Endothelial cell of umbilical vein (primary cell): ENCODE measurements at regions not wholly inside any gene's neighbourhood (a gene's known extent, or its start where the extent isn't known, plus 50 kb on each side); places are given as distances from the start of the nearest gene placed in this dataset.

Experiments used
- BruUV-seq: library from RNA; stranded (reverse); fragments of 400-500 nt; replicated peaks from 2 replicates; lab custom pipeline; 2021; lab: Mats Ljungman, UMichigan
- CTCF ChIA-PET: fragments of 300-600, 350-600 bp; sonication (Branson Sonifier 250); formaldehyde crosslinking; loops from one replicate; lab custom pipeline; 2021; ENCODE audit warnings: antibody characterized with exemption, inconsistent platforms; lab: Charles Lee
- POLR2A ChIA-PET: fragments of 300-600, 350-600 bp; sonication (Branson Sonifier 250); formaldehyde crosslinking; loops from one replicate; lab custom pipeline; 2021; ENCODE audit warnings: antibody characterized with exemption, inconsistent platforms; lab: Charles Lee
- DNase-seq: peaks from one replicate; pipeline ENCODE4 v3.0.0-alpha.2; 2011; ENCODE audit warnings: low read depth, low spot score
- FAIRE-seq: peaks from 2 replicates; lab custom pipeline; 2011; peaks lifted over from hg19 to GRCh38; lab: Jason Lieb, UNC
- H2AFZ ChIP-seq: 2 replicates; pipeline ENCODE4 v1.6.0; 2012; ENCODE audit warnings: low read depth, low read length, control low read depth, inconsistent platforms
- H3K27ac ChIP-seq: 2 replicates; pipeline ENCODE4 v1.5.1; 2011; ENCODE audit warnings: low read depth, mild to moderate bottlenecking, control low read depth, low read length, moderate library complexity; ENCODE audit not compliant: insufficient read depth
- H3K27me3 ChIP-seq, 2 experiments: 2 replicates each; pipeline versions ENCODE4 v1.6.0 to v1.6.1; 2011; ENCODE audit warnings: low read length in 2 of 2, mixed read lengths in 1 of 2; ENCODE audit not compliant: control insufficient read depth in 2 of 2, insufficient read depth in 2 of 2
- H3K36me3 ChIP-seq, 2 experiments: 2 replicates in 1 of 2; 3 replicates in 1 of 2; pipeline ENCODE4 v1.5.1; 2011; ENCODE audit warnings: low read length in 2 of 2, mild to moderate bottlenecking in 1 of 2, moderate library complexity in 1 of 2; ENCODE audit not compliant: control insufficient read depth in 2 of 2, insufficient read depth in 2 of 2; ENCODE audit errors: extremely low read depth in 1 of 2
- H3K4me1 ChIP-seq: 3 replicates; pipeline ENCODE4 v1.5.1; 2011; ENCODE audit warnings: mild to moderate bottlenecking, low read length; ENCODE audit not compliant: control insufficient read depth, insufficient read depth; ENCODE audit errors: extremely low read depth
- H3K4me2 ChIP-seq: 2 replicates; pipeline ENCODE4 v1.6.1; 2011; ENCODE audit warnings: low read length, control low read depth, mixed read lengths; ENCODE audit not compliant: insufficient read depth
- H3K4me3 ChIP-seq, 3 experiments: fragments of 200-600 bp in 1 of 3; sonication (generic), shearing (Covaris generic) in 1 of 3; replicated peaks in 1 of 3; 2 replicates each; pipeline ENCODE4 v1.5.1; 2011 to 2016; ENCODE audit warnings: control low read depth in 3 of 3, low read length in 3 of 3, mild to moderate bottlenecking in 2 of 3, inconsistent platforms in 1 of 3, low read depth in 1 of 3, moderate library complexity in 1 of 3; ENCODE audit not compliant: insufficient read depth in 1 of 3
- H3K79me2 ChIP-seq: 2 replicates; pipeline ENCODE4 v1.6.0; 2012; ENCODE audit warnings: low read length, inconsistent platforms; ENCODE audit not compliant: control insufficient read depth, insufficient read depth
- H3K9ac ChIP-seq: replicated peaks from 2 replicates; pipeline ENCODE3; 2011; ENCODE audit warnings: low read length, control low read depth; ENCODE audit not compliant: insufficient read depth; ENCODE audit errors: extremely low read depth
- H3K9me1 ChIP-seq: replicated peaks from 3 replicates; pipeline ENCODE4 v1.6.0; 2011; ENCODE audit warnings: mild to moderate bottlenecking, low read length; ENCODE audit not compliant: control insufficient read depth, insufficient read depth; ENCODE audit errors: extremely low read depth
- H3K9me3 ChIP-seq: replicated peaks from 2 replicates; pipeline ENCODE4 v1.5.1; 2012; ENCODE audit warnings: low read length, inconsistent platforms; ENCODE audit not compliant: control insufficient read depth, insufficient read depth
- H4K20me1 ChIP-seq: replicated peaks from 2 replicates; pipeline ENCODE3; 2011; ENCODE audit warnings: mild to moderate bottlenecking, low read length; ENCODE audit not compliant: control insufficient read depth, insufficient read depth; ENCODE audit errors: extremely low read depth
- CTCF ChIP-seq, 2 donors: IDR thresholded peaks; 1 replicate in 1 of 2; 2 replicates in 1 of 2; pipeline ENCODE4 v1.5.1; 2011; ENCODE audit warnings: low read length in 2 of 2, mild to moderate bottlenecking in 2 of 2, moderate library complexity in 2 of 2, control low read depth in 1 of 2, inconsistent platforms in 1 of 2, low read depth in 1 of 2; ENCODE audit not compliant: insufficient read depth in 1 of 2; ENCODE audit errors: extremely low read depth in 1 of 2
- EZH2 ChIP-seq: IDR thresholded peaks from 2 replicates; pipeline ENCODE4 v1.6.1; 2012; ENCODE audit warnings: borderline replicate concordance, low read depth, mild to moderate bottlenecking, moderate library complexity, low read length, inconsistent platforms; ENCODE audit not compliant: severe bottlenecking
- FOS ChIP-seq: IDR thresholded peaks from 2 replicates; pipeline ENCODE4 v1.6.1; 2011; ENCODE audit warnings: mild to moderate bottlenecking, low read length, moderate library complexity, borderline replicate concordance; ENCODE audit not compliant: insufficient read depth
- GATA2 ChIP-seq: IDR thresholded peaks from 2 replicates; pipeline ENCODE4 v1.7.0; 2011; ENCODE audit warnings: low read depth, mild to moderate bottlenecking, moderate library complexity, mixed read lengths, low read length; ENCODE audit not compliant: insufficient read length, insufficient read depth
- JUN ChIP-seq: IDR thresholded peaks from 2 replicates; pipeline ENCODE4 v1.6.1; 2011; ENCODE audit warnings: borderline replicate concordance, low read depth; ENCODE audit not compliant: insufficient read length, insufficient read depth
- MAX ChIP-seq: IDR thresholded peaks from 2 replicates; pipeline ENCODE4 v1.6.1; 2011; ENCODE audit not compliant: insufficient read depth, insufficient read length
- MYC ChIP-seq: IDR thresholded peaks from one replicate; pipeline ENCODE4 v1.6.1; 2011; ENCODE audit warnings: mild to moderate bottlenecking, low read depth, low read length
- POLR2A ChIP-seq: IDR thresholded peaks from 2 replicates; pipeline ENCODE4 v1.6.1; 2012; ENCODE audit warnings: low read depth, mild to moderate bottlenecking, control low read depth, low read length
- POLR2AphosphoS5 ChIP-seq: IDR thresholded peaks from 2 replicates; pipeline ENCODE4 v1.6.1; 2012; ENCODE audit warnings: low read depth, mild to moderate bottlenecking, control low read depth, low read length, moderate library complexity; ENCODE audit not compliant: insufficient read depth
- dilution Hi-C: fragments of 300-500 bp; cut with MboI; formaldehyde crosslinking; loops from one replicate; pipeline ENCODE4 v1.15.0; 2019; ENCODE audit warnings: low sequenced_read_pairs; ENCODE audit not compliant: extremely low pct_ligation_motif_present
- intact Hi-C: fragments of 100-400 bp; cut with micrococcal nuclease; formaldehyde crosslinking; loops from one replicate; pipeline ENCODE4 v1.10.0; 2022

GRCh38 chr11:105538588-105538987, 71.3 kb upstream of the GRIA4 start:
- TF ChIP-seq EZH2 (no peak), POLR2A (no peak), CTCF (IDR thresholded peaks at IDR 0.05; ENCODE audit: extremely low read depth in 1 of 2, insufficient read depth in 1 of 2, low read depth in 1 of 2, low read length in 2 of 2) (no peak), POLR2AphosphoS5 (no peak)
- Histone ChIP-seq H3K4me2 (no peak overlapping the region), H3K4me1 (no peaks in the 10 kb centered on the region), H3K27ac (no peak overlapping the region), H3K36me3 (no peaks in the 10 kb centered on the region), H3K27me3 (no peaks in the 10 kb centered on the region), H2AFZ (no peak overlapping the region), H4K20me1 (no peaks in the 10 kb centered on the region), H3K9me3 (no peaks in the 10 kb centered on the region), H3K9ac (no peak overlapping the region), H3K4me3 (no peak overlapping the region), H3K9me1 (no peaks in the 10 kb centered on the region), H3K79me2 (no peaks in the 10 kb centered on the region)
- dilution Hi-C loops (no loop called here), intact Hi-C loops (no loop called here)
- BruUV-seq = no TSS peak
- ChIA-PET CTCF (no interaction called here), POLR2A (no interaction called here)
- FAIRE-seq (no peak), DNase-seq (no peak)

- dilution Hi-C loops = no loop called here
- Histone ChIP-seq H3K79me2 (no peaks in the 10 kb centered on the region), H3K9ac (no peak overlapping the region), H3K9me3 (no peaks in the 10 kb centered on the region), H4K20me1 (no peaks in the 10 kb centered on the region), H3K4me1 (no peaks in the 10 kb centered on the region), H3K27ac (no peak overlapping the region), H3K4me2 (no peak overlapping the region), H3K27me3 (no peaks in the 10 kb centered on the region), H3K36me3 (no peaks in the 10 kb centered on the region), H3K4me3 (no peak overlapping the region), H3K9me1 (no peaks in the 10 kb centered on the region), H2AFZ (no peak overlapping the region)
- CTCF ChIA-PET = no interaction called here
- FAIRE-seq (no peak), DNase-seq (no peak)
- POLR2A ChIA-PET = no interaction called here
- TF ChIP-seq CTCF (IDR thresholded peaks at IDR 0.05; ENCODE audit: extremely low read depth in 1 of 2, insufficient read depth in 1 of 2, low read depth in 1 of 2, low read length in 2 of 2) = no peak
- no peak for TF ChIP-seq POLR2A
- TF ChIP-seq MYC = no peak
- no peak for TF ChIP-seq EZH2
- TF ChIP-seq POLR2AphosphoS5 = no peak
- TF ChIP-seq MAX = no peak
- no peak for TF ChIP-seq FOS
- no peak for TF ChIP-seq JUN
- TF ChIP-seq GATA2 = no peak
- intact Hi-C loops = no loop called here
- no TSS peak for BruUV-seq
Measured at GRCh38 chr11:105537531-105537930, 72.3 kb upstream of the GRIA4 start.
